ENCODE measurements at regions not wholly inside any gene's neighbourhood (a gene's known extent, or its start where the extent isn't known, plus 50 kb on each side); places are given as distances from the start of the nearest gene placed in this dataset.
"Not testable (repeated sequence)": the region's sequence is repeated elsewhere in the genome, so short reads cannot be mapped to it uniquely, and the experiment has no call there.

DNA sequence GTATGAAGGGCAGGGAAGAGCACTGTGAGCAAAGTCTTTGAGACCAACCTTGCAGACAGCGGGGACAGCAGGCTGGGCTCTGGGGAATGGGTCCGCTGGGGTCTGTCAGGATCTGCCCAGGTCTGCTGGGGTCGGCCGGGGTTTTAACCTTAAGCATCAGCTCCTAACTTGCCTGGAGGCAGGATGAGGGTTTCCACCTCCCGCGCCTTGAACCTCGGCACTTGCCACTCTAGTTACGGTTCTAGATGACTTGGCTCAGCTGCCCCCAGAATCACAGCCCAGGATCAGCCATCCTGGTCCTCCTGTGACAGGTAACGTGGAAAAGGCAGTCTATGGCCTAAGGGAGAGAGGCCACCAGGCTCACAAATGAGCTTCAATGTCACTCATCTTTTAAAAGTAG is 50.4 kb upstream of the CACUL1 start:
- DNase-seq = no peak

DNA sequence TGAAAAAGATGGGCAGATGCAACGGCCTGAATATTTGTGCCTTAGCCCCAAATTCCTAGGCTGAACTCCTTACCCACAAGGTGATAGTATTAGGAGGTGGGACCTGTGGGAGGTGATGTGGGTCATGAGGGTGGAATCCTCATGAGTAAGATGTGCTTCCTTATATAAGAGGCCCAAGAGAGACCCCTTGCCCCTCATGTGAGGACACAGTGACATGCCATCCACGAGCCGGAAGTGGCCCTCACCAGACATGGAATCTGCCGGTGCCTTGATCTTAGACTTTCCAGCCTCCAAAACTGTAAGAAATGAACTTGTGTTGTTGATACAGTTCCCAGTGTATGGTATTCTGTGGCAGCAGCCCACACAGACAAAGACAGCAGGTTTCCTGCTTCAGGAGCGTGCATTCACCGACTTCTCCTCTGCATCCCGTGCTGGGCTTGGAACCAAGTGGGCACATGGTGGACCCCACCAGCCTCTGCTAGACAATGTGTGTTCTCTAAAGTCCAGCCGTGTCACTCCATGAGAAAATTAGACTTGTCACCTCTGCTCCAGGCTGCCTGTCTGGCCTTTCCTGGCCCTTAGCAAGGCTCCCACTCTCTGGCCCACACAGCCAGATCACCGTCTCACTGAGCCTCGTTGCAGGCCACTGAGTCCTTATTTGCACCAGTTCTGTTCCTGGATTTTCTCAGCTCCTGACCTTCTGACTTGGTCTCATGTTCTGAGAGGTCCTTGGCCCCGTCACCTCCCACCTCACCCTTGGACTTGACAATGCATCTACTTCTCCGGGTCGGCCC is 52.9 kb upstream of the CACUL1 start:
- no peak for DNase-seq

DNA sequence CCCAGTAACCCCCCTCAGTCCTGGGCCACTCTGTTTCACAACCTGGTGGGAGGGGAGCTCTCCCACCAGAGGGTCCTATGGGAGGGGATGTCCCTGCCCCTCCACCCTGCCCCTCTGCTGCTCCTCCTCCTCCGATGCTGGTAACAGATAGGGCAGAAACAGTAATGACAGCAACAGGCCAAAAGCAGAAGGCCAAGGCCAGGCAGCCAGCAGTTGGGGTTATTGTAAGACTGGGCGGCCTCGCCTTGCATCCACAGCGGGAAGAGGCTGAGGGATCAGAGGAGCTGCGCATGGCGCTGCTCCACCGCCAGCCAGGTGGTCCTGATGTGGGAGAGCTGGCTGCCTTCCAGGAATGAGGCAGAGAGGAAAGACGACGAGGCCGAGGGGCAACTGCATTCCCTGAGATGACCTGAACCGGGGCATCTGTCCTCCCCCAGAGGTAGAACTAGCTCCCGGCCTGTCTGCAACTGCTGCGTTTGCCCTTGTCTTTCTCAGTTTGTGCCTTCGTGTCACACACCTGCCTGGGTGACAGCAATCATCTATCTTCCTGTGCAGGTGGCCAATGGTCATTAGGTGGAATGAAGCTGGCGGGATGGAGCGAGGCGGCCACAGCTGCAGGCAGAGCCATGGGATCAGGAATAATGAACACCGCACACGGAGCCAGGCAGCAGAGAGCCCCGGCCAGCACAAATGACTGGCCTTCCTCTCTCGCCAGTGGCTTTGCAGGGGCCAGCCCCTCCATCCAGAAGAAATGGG is 54.0 kb upstream of the CACUL1 start:
- no peak for DNase-seq

DNA sequence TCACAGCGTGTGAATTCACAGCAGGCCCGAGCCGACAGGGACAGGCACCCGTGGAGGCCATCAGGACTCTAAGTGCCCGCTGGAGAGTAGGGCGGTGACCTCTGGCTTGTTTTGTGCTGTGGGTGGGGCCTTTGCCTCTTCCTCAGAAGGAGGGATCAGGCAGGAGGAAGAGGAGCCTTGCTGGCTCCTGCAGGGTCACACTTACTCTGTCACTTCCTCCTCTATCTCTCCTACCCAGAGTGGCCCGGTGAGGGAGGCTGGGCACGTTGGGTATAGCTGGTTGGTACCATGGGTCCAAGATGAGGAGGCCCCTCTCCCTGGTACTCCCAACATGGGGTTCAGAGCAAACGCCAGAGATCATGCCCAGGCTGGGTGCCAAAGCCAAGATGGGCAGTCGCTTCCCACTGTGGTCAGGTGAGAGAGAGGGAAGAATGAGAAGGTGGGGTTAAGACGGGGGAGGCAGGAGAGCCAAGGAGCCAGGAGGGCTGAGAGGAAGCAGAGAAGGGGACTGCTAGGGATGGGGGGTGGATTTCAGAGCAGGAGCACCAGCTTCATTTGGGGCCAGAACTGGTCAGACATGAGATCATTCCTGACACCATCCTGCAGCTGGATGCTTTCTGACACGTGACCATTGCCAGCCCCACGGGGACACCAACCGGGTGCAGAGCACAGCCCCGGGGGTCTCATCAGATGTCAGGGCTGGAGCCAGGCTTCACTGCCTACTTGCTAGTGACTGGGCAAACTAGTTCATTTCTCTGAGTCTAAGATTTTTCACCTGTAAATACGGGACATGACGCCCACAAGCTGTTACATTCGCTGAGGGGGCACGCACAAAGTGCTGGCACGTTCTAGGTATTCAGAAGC is 54.8 kb upstream of the CACUL1 start:
- DNase-seq = no peak

DNA sequence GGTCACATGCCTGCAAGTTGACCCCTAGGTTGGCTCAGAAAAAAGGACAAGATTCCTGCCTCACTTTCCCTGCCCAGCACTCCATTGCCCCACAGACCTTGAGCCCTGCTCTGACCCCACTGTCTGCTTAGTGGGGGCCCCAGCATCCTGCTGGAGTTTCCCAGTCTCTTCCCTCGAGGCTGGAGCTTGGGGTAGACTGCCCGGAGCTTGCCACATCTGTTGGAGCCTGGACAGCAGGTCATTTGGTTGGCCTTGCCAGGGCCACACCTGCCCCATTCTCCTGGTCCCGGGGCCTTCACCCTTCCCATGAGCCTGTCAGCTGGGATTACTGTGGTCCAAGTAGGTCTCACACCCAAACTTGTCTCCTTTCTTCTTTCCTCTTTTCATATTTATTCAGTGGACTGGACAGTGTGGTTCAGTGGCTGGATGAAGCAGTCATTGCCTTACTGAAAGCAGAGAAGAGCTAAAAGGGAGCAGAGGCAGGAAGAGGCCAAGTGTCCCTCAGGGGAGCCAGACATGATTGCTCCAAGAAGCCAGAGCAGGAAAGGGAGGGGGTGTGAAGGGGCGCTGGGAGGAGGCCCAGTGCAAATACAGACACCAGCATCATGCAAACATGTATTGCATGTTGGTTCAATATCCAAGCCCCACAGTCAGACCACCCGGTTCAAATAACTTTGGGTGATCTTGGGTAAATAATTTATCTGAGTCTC is 56.2 kb upstream of the CACUL1 start:
- no peak for DNase-seq

DNA sequence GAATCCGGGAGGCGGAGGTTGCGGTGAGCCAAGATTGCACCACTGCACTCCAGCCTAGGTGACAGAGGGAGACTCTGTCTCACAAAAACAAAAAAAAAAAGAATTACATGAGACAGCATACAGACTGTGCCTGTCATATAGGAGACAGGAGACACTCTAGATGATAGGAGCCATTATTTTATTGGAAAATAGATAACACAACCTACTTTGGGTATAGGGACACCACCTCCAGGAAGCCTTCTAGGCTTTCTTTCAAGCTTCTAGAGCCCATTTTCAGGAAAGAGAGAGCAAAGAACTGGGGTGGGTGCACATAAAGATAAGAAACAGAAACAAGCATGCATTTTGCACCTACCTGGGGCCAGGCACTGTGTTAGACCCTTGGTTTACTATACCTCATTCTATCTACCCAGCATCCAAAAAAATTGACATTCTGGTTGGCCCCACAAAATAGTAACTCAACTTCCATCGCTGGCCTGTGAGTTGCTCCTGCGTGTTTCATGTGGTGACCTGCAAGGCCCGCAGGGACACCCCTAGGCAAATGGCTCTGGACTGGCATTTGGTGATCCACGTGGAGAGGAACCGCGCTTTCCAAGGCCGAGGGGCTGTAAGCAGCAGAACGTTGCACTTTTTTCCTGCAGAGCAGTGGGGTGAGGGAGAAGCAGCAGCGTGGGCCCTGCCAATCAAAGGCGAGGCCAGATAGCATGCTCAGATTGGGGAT is 57.1 kb upstream of the CACUL1 start:
- no peak for DNase-seq

DNA sequence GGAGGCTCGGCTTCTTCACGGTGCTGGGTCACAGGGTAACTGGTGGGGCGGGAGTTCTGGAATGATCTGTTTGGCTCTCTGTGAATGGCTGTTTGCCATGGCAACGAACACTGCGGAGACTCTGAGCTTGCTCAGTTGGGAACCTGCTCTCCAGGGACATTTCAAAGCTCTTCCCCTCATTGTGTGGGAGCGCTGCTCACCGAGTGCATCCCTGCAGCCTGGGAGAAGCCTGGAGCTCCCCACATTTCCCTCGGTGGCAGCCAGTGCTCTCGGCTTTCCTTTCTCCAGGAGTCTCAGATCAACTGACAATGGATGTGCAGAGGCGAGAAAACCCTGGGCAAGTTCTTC is 57.6 kb upstream of the CACUL1 start:
- no peak for DNase-seq

DNA sequence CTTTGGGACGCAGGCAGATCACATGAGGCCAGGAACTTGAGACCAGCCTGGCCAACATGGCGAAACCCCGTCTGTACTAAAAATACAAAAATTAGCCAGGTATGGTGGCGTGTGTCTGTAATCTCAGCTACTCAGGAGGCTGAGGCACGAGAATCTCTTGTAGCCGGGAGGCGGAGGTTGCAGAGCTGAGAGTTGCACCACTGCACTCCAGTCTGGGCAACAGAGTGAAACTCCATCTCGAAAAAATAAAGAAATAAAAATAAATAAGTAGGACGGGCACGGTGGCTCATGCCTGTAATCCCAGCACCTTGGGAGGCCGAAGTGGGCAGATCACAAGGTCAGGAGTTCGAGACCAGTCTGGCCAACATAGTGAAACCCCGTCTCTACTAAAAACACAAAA is 58.2 kb upstream of the CACUL1 start:
- DNase-seq = not testable (repeated sequence)

DNA sequence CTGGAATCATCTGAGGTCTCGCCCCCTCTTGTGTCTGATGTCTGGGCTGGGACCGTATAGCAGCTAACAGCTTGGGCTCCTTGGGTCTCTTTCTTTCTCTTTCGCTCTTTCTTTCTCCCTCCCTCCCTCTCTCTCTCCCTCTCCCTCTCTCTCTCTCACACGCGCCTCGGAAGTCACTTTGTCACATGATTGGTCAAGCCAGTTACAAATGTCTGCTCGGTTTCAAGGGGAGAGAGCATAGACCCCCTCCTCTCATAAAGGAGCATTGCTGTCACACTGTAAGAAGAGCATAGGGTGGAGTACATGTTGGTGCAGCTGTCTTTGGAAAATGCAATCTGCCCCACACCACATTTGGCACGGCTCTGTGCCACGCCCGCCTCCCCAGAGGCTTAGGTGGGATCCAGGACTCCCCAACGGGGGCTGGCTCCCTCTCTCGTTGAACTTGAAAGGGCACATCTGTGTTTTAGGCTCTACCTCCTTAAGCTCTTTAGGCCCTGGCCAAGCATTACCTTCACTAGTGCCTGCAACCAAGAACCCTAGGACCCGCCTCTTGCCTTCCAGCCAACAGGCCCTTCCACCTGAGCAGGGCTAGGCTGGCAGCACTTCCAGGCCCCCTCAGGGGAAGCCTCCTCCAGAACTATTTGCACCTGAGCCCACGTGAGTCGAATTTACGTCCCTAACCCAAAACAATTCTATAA is 61.9 kb upstream of the CACUL1 start:
- DNase-seq = no peak

DNA sequence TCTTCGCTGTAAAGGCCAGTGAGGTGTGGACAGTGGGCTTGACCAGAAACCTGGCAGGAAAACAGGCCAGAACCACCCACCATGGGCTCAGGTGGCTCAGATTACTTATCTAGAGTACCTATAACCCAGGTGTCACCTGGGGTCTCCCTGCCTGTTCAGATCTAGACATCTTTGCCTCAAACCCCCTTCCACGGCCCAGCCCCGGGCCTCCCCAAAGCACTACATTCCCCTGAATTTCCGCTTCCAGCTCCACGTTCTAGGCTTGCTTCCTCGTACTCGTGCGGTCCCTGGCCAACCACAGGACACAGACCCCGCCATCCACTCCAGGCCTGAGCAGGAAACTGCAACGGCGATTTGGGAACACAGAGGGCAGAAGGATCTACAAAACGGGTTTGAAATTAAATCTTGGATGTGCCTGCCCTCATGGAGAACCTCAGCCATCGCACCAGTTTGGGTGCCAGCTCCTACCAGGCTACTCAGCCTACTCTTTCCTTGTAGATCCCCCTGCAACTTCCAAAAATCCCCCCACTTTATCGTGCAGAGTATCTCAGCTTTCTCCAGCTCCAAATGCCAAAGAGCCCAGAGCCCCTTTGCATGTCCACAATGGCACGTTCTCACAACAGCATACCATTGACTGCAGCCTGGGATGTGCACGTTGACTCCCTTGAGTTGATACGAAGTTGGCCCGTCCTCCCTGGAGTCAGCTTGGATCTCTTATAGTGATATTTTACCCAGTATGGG is 62.7 kb upstream of the CACUL1 start:
- no peak for DNase-seq

DNA sequence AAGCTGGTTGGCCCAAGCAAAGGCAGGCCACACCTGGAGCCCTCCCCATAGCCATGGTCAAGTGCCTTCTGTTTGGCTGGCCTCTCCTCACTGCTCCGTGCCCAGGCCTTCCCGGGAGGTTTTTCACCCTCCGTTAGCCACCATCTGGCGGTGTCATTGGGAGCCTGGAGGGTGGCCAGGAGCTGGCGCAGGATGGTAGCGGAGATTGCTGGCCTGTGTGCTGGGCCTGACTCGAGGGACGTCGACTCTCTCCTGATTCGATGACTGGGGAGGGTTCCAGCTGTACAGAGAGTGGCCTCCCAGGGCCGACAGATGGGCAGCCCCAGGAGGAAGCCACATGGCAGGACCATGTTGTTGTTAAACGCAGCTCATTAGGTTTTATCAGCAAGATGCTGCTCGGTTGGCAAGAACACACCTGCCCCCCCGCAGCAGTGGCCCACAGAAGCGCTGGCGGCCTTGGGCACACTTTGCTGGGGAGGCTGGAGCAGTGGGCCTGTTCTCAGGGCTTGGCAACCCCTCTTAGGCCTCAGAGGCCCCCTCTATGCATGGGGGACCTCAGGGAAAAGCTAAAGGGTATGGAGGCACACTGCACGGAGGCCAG is 64.0 kb upstream of the CACUL1 start:
- DNase-seq = no peak

DNA sequence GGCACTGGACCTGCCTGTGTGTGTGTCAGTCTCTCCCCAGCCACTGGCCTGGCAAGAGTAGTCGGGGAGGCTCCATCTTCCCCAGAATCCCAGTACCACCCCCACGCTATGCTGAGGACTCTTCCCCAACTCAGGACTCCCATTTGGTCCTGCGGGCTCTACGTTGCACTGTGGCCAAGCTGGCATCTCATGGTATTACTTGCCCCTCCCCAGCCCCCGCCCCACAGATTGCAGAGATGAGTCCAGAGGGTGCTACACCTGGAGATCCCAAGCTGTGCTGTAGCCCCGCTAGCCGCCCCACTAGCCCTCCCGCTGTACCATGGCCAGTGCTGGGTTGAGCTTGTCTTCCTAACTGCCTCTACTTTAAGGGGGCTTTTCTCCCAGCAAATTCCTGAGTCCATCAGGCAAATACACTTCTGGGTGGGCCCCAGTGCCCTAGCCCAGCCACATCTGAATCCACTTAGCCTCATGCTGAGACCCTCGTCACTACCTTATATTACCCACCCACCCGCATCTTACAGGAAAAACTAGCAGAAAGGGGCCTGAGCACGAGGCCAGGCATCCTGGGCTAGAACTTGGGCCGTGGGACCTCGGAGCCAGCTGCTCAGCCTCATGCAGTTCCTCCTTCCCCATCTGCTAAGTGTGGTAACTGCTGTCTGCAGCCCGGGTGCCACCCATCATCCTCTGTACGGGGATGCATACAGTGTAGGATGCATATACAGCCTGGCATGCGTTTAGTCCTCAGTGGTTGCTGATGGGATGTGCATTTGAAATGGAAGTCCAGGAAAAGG is 65.8 kb upstream of the CACUL1 start:
- DNase-seq = no peak

DNA sequence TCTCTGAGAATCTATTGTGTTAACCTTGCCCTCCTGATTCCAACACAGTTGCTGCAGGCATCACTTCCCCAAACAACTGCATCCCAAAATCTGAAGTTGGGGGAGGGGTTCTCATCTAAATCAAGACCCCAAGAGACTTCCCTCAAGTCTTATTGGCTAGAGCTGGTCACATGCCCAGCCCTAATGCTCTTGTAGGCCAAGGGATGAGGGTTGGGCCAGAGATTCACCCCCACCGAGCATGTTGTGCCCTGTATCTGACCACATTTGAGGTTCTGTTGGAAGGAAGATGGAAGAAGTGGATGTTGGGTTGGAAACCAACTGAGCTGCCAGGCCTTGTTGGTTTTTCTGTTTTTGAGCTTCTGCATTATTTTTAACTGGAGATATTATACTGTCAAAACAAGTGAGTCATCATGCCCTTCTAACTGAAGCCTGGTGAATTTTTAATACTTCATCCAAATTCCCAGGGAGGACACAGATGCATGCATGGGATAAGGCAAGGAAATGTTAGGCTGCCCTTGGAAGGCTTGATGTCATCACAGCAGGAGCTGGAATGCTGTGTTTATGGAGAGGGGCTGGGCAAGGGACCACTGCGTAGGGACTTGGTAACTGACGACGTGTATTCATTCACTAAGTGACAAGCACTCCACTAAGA is 68.6 kb upstream of the CACUL1 start:
- no peak for DNase-seq

DNA sequence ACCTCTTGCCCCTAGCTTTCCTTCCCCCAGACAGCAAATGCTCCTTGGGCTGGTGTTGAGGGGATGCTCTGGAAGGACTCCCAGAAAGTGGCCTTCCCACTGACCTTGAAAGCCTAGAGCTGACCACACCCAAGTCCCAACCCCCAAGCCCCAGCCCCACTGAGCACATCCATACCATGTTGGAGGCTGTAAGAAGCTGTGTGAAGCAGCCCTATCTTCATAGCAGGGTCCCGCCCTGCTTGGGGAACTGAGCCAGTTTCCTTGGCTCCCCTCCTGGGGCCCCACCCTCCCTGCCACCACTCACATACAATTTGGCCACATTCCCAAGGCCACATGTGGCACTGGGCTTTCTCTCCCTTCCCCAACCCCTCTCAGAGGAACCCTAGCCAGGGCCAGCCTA is 72.3 kb upstream of the CACUL1 start:
- DNase-seq = no peak

DNA sequence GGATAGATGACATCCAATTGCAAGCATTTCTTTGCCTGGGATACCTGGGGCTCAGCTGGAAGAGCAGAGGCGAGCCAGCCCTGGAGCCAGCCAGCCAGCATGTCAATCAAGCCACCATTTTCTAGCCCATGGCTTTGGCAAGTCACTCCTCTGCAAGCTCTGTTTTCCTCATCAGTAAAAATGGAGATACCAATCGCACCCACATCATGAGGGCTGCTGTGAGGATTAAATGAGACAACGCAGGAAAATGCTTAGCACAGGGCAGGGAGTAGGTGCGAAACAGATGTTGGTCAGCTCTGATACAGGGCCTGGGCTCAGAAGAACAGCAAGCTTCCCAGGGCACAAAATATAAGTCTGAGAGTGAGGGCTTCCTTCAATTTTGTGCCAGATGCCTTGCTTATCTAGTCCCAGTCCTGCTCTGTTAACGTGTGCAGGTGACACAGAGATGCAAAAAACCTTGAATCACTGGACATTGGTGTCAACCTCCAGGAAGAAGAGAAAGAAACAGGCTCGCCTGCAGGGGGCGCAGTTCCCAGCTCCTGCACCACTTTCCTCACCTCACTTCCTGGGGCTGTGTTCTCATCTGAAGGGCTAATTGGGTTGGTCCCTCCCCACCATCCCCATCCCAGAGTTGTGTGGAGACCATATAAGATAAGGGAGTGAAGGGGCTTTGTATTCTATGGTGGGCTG is 72.8 kb upstream of the CACUL1 start:
- no peak for DNase-seq

DNA sequence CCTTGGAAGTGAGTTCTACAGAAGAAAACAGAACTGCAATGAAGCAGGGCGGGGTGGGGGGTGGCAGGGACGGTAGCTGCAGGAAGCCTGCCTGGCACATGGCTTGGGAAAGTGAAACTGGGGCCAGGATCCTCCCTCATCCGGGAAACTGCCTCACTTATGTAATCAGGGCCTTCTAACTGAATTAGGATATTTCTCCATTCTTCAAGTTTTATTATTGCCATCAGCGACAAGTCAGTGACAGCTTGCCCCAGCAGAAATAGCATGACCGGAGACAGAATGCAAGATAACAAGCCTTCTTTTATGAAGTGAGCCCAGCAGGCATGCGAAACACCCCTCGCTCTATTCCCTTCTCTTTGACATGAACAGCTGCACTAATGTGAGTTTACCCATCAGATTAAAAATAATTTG is 77.5 kb upstream of the CACUL1 start:
- DNase-seq = no peak

DNA sequence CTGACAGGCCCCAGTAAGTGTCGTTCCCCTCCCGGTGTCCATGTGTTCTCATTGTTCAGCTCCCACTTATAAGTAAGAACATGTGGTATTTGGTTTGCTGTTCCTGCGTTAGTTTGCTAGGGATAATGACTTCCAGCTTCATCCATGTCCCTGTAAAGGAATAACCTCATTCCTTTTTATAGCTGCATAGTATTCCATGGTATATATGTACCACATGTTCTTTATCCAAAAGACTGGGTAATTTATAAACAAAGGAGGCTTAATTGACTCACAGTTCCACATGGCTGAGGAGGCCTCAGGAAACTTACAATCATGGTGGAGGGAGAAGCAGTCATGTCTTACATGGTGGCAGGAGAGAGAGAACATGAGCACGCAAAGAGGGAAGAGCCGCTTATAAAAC is 79.6 kb upstream of the CACUL1 start:
- DNase-seq = not testable (repeated sequence)

DNA sequence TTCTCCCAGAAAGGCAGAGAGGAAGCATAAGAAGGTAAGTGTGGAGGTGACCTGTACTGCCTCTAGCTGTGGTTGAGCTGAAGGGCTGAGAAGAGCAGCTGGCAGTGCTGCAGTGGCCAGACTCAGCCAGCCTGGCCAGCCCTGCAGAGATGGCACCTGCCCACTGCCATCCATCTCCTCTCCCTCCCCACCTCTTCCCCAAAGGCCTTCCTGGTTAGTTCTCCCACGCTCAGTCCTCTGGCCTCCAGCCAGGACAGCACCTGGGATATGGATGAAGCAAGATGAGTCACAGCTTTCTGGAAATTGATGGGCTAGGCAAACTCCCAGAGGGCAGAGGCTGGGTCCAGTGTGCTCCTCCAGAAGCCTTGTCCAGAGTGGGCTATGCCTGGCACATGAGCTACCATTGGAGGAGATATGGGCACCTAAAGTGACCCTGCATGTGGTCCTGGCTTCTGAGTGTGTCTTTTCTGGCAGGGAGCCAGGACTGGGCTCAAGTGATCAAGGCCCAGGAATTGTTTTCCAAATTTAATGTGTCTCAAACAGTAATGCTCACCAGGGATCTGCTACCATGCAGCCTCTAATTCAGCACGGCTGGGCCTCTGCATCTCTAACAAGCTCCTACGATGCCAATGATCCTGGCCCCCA is 81.0 kb upstream of the CACUL1 start:
- DNase-seq = no peak

All from activated CD4-positive, alpha-beta T cell treated with anti-CD3 and anti-CD28 coated beads, Interleukin-2, amount 50 U/mL, for 16 hours (primary cell).